Neural cell (in vitro differentiated cells): ENCODE measurements at regions not wholly inside any gene's neighbourhood (a gene's known extent, or its start where the extent isn't known, plus 50 kb on each side); places are given as distances from the start of the nearest gene placed in this dataset.

Experiments used
- CTCF ChIP-seq: fragments of 450-650 bp; IDR thresholded peaks from 2 replicates; pipeline ENCODE4 v1.5.1; 2014; ENCODE audit warnings: antibody characterized with exemption, mild to moderate bottlenecking, moderate library complexity; ENCODE audit not compliant: poor library complexity, severe bottlenecking
- EP300 ChIP-seq: fragments of 450-650 bp; conservative IDR thresholded peaks from 2 replicates; pipeline ENCODE4 v1.6.1; 2014; ENCODE audit warnings: antibody characterized with exemption, mild to moderate bottlenecking, moderate library complexity; ENCODE audit not compliant: poor library complexity, severe bottlenecking
- POLR2AphosphoS5 ChIP-seq: IDR thresholded peaks from 2 replicates; pipeline ENCODE4 v1.6.1; 2012
- SMC3 ChIP-seq: fragments of 450-650 bp; conservative IDR thresholded peaks from 2 replicates; pipeline ENCODE4 v1.6.1; 2014; ENCODE audit warnings: antibody characterized with exemption, mild to moderate bottlenecking, moderate library complexity; ENCODE audit not compliant: poor library complexity
- TAF1 ChIP-seq: IDR thresholded peaks from 2 replicates; pipeline ENCODE4 v1.6.1; 2012; ENCODE audit warnings: low read depth

GRCh38 chr1:214827883-214828282, 224.9 kb downstream of the CENPF start:
- TF ChIP-seq CTCF = no peak
- no peak for TF ChIP-seq TAF1
- TF ChIP-seq POLR2AphosphoS5 = no peak
- TF ChIP-seq SMC3 = no peak
- no peak for TF ChIP-seq EP300
